D341Med (cell line): ENCODE measurements at regions not wholly inside any gene's neighbourhood (a gene's known extent, or its start where the extent isn't known, plus 50 kb on each side); places are given as distances from the start of the nearest gene placed in this dataset.

Experiments
- DNase-seq: peaks from one replicate; pipeline ENCODE4 v3.0.0; 2012; ENCODE audit warnings: low spot score

GRCh38 chr11:104655066-104655465, 243.2 kb downstream of the CASP12 start:
- DNase-seq, result no peak

DNA sequence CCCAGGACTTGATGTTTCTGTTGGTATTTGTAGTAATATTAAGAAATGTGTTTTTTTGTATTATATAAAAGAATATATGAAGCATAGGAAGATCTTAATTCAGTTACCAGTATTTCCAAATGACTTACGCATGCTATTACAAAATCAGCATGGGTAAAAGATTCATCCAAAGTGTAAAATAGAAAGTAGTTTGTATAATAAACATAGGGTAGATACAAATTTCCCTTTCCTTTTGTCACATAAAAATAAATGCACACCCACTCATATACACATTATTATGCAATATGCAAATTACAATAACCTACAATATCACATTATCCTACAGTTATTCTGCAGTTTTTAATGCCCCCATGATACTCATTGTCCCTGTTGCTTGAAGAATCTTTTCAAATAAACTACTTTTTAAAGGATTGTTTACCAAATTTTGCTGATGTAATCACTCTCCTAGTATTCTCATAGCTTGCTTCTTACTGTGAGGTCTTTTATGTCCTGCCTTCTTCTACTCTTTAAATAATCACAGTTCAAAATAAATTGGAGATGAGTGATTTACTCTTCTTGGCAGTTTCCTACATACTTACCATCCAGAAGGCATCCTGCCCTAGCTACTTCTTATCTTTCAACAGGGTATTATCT, 244.0 kb downstream of the CASP12 start:
- no peak for DNase-seq

DNA sequence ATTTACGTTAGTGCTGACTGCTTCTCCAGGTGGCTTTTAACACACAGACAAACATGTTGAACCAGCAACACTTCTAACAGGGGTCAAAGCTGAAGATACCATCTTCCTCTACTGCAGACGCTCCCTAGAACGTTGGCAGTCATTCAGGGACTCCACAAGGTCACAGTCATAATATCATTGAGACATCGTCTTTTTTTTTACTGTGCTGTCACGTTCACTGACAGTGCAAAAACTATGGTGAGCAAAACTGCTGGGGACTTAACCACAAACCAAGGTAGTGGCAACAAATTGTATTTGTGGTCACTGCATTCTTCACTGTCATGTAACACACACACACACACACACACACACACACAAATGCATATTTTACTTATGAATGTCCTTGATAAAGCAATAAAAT, 244.9 kb downstream of the CASP12 start:
- no peak for DNase-seq

- no peak for DNase-seq
Observed at GRCh38 chr11:104652996-104653395, 245.3 kb downstream of the CASP12 start.

DNA sequence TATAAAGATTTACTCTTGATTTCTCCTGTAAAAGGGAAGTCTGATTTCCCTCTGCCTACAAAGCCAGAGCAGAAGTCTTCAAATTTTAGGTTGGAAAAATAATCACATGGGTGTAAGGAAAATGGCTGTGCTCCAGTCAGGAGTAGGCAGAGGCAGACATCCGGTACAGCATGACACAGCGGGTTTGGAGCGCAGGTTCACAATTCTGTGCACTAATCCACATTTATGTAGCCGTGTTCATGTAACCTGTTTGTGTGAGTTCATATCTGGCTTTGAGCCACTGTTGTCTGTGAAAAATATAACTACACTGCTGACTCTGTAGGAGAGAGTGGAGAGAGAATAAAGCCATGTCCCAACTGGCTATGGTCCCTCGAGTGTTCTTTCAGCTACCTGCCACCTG, 248.0 kb downstream of the CASP12 start:
- DNase-seq, result no peak

DNA sequence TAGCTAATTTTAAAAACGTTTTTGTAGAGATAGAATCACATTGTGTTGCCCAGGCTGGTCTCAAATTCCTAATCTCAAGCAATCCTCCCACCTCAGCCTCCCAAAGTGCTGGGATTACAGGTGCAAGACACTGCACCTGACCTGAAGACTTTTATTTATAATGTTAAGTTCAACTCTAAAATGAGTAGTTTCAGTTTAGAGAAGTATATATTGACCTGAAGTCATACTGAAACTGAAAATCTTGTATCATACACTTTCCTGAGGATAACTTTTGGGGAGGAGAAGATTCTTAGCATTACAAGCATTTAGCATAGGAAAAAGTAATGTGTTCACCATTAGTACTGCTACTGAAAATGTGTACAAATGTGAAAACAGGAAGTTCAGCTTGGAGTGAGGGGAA, 249.3 kb downstream of the CASP12 start:
- DNase-seq, result no peak

GRCh38 chr11:104645261-104646222, 252.7 kb downstream of the CASP12 start:
- DNase-seq, result peak; percentile 20

DNA sequence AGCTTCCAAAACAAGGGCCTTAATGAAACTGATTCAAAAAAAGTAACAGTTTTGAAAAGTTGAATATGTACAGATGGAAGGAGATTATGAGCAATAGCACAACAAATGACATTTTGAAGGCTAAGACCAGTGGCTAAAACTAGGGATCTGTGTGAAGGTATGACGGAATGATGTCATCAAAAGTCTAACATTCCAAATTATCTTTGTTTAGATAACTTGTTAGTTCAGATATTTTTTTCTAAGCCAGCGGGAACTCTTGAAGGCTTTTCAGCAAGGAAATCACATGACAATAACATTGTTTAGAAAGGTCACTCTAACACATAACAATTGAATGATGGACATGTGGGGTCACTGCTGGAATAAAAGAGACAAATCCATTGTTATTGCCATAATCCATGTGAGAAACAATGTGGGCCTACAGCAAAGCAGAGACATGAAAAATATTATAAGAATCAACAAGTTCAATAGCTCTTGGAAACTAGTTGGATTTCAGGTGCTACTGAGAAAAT, 260.5 kb downstream of the CASP12 start:
- no peak for DNase-seq

DNA sequence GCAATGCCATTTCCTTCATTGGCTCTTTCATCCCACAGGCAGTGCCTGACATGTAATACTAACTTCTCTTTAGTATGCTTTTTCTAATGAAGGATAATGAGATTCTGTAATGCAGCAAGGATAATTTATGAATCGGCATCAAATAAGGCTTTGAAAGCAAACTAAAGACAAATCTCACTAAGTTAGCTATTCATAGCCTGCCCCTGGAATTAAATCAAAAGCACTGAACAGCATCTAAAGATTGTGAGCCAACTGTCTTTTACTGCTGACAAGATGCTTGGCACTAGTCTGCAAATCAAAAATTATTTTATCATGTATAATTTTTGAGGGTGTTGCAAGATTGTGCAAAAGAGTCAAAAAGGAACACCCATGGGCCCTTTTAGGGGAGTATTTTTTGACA, 265.0 kb downstream of the CASP12 start:
- no peak for DNase-seq

DNA sequence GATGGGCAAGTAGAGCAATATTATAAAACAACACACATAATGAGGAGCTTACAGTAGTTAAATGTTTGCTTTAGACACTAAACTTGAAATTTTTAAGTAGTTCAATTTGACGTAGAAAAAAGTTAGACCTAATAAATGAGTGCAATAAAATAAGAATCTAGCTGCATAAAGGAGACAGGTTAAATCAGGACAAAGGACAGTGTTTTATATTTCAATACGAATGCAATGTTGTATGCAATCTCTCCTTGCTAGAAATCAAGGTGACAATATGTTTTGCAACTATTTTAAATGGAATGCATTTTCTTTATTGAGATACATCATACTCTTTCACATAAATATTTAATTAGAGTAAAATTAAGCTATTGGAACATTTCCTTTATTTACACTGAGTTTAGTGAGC, 267.9 kb downstream of the CASP12 start:
- no peak for DNase-seq

DNA sequence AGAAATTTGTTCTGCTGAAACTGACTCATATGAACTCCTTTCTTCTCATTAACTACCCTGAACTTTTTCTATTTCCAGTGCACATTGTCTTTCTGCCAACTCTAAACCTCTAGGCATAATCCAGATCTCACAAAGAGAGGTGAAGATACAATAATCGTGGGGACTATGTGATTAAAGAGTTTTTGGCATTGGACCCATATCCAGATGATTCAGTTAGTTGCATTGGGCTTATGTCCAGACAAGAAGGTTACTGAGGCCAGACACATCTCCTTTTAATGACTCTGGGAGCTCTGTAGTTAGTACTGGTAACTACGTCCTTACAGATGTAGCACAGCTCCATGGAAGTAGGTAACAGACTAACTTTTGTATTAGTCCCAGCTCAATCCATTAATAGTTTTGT, 273.0 kb downstream of the CASP12 start:
- DNase-seq, result no peak

DNA sequence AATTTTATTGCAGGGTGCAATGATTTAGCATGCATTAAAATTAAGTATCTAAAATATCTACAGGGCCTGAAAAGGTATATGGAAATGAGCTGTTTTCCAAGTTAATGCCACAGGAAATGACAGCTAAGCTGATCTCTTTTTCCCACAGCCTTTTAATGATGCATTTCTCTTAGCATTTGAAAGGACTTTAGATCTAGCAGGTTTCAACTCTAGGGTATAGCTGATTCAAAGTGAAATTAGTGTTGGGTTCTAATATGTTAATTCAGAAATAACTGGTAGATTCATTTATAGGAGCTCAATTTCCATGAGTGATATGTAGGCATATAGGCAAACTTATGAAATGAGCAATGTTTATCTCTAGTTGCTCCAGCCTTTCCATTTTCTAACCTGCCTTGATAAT, 274.2 kb downstream of the CASP12 start:
- no peak for DNase-seq

DNA sequence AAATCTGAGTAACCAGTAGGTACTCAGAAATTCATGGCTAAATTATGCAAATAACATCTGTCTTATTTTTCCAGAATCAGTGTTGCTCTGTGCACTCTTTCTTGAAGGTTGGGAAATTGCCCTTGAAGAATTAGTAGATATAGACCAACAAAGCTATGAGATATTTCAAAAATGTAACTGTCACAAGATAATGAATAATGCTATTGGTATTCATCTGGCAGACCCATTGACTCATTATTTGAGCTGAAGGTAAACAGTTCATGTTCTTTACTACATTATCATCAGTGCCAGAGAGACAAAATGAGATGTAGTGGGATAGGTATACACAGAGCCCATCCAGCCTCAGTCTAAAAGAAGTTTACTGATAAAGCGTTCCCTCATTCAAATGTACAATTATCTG, 274.7 kb downstream of the CASP12 start:
- DNase-seq, result no peak

DNA sequence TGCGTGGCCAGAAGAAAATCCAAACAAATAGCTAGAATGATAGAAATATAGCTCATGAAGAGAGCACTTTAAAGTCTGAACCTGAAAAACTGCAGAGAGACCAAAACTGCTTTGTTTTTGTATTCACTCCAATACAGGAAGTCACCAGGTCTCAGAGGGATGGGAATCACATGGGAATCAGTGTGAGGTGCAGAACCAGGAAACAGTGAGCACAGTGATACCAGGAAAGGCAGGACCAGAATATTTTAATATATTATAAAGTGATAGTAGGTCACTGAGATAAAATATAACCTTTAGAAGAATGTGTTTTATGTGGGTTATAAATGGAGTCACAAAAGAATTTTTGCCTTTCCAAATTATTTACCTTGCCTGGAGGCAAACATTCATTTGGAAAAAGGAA, 277.3 kb downstream of the CASP12 start:
- DNase-seq, result no peak

GRCh38 chr11:104619751-104620150, 278.5 kb downstream of the CASP12 start:
- DNase-seq, result no peak

DNA sequence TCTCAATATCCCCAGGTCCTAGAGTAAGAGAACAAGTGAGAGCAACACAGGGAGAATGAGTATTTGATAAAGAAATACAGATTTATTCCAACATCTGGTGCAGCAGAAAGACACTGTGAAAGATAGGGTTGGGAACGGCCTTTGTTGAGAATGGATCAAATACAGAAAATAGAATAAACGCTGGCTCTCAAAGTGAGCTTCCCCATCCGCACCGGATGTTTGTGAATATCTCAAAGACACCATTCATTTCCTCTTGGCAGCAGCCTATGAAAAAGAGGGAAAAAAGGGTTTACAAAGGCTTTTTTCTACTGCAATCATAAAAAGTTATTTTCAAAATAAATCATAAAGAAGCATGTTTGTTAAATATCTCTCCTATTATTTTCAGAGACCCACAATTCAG, 279.3 kb downstream of the CASP12 start:
- DNase-seq, result no peak

DNA sequence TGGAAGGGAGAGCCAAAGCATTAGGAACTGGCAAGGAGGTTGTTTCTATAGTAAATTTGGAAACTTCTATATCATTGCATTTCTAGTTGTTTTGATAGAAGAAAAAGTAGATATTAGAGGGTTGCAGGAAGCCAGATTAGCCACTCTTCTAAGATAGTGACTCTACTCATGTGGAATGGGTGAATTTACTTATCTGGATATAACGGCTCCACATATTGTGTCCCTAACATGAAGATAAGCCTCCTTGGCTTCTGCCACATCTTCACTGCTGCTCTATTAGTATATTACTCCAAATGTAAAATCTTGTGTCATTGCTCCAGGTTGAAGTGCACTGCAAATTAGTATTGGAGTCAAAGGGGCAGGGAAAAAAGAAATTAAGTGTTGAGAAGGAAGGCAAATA, 283.3 kb downstream of the CASP12 start:
- no peak for DNase-seq

- DNase-seq, result no peak
Observed at GRCh38 chr11:104614117-104614680, 284.1 kb downstream of the CASP12 start.

DNA sequence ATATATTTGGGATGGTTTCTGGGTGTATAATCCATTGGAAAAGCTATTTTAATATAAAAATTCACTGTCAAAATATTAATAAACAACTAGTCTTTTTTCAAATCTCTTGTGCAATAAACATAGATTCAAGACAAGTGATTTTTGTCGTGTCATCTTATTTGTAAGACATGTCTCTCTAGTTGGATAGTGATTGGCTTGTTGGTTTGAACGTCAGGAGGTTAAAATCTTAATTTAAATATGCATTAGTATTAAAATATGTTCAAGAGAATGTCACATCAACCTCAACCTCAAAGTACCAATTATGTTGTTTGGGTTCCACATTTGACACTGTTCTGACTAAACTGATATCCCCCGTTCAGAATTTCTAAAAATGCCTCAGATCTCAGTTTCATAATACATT, 287.6 kb downstream of the CASP12 start:
- DNase-seq, result no peak

DNA sequence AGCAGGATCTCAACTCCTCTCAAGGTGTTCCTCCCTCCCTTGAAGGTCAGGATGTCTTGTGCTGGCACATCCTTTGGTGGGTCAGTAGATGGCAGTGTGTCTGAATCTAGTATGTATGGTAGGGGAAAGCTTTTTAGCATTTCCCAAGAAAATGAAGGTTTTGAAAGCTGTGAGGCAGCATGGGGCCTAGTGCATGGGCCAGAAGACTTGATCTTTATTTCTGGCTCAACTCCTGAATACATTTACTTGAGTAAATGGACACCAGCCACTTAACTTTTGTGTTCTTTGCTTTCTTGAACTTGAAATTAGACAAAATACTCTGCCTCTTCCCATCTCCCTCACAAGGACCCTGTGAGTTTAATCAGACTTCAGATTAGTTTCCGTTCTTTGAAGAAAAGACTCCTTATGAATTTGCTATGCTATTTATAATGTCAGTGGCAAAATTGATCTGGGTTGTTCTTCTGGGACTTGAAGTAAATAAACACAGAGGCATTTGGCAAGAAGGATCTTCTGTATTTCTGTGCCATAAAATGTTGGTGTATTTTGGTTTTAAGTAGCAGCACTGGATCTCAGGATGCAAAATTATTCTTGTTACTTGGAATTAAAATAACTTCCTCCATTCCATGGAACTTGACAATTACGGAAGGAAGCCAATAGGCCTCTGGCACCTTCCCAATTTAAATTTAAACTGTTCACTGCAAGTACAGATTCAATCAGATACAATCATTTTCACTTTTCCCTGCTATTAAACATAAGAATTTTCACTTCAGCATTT, 288.8 kb downstream of the CASP12 start:
- peak; percentile 52 for DNase-seq

DNA sequence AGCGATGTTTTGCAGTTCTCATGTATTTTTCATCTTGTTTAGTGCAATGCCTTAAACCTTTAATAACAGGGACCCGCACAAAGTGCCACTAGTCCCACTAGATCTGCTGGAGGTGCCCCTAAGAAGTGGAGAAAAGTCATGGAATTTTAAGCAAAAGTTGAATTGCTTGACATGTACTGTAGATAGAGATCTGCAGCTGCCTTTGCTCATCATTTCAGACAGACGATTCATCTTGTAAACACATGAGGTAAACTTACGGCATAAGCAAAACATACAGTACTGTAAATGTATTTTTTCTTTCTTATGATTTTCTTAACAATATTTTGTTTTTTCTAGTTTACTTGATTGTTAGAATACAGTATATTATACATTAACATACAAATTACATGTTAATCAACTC, 295.6 kb downstream of the CASP12 start:
- no peak for DNase-seq

GRCh38 chr11:104594228-104594958, 303.9 kb downstream of the CASP12 start:
- no peak for DNase-seq
